ENCODE measurements at regions not wholly inside any gene's neighbourhood (a gene's known extent, or its start where the extent isn't known, plus 50 kb on each side); places are given as distances from the start of the nearest gene placed in this dataset.

DNA sequence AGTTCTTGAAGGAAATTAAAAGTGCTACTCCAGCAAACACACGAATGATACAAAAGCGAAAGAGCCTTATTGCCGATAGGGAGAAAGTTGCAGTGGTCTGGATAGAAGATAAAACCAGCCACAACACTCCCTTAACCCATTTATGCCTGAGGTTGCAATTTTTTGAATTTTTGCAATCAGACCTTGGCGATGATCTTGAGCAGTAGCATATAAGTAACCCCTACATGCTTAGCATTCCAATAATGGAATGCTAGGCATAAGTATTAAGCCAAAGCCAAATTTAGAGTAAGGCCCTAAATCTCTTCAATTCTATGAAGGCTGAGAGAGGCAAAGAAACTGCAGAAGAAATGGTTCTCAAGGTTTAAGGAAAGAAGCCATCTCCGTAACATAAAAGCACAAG is 153.5 kb downstream of the SLC28A3 start:
- DNase-seq, result no peak

DNA sequence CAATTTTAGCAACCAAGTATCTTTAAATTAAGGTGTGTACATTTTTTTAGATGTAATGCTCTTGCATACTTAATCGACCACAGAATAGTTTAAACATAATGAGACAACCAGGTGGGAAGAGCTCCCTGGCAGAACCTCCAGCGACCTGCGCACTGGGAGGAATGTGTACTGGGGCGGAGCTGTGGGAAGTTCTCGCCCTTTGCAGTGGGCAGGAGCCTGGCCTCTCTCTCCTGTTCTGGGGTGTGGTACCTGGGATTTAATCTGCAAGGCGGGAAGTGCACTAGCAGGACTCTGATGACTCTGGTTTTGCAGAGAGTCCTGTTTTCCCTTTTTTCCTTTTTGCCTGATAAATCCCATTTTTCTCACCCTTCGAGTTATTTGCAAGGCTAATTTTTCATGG is 150.7 kb downstream of the SLC28A3 start:
- no peak for DNase-seq

DNA sequence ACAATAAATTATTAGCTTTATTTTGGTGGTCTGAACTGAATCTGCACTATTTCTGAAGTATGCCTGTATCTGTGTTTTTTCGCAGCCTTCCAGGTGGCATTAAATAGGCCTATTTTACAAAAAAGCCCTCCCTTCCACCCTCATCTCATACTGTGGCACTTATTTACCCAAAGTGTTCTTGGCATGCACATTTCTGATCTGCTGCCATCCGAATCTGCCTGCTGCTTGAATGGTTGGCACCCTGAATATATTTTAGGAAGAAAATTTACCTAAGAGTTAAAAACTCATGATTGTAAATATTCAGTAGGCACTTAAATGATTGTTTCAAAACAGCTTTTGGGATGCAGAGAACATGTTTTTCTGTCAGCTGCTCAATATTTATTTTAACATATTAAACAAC is 150.1 kb downstream of the SLC28A3 start:
- DNase-seq, result no peak

DNA sequence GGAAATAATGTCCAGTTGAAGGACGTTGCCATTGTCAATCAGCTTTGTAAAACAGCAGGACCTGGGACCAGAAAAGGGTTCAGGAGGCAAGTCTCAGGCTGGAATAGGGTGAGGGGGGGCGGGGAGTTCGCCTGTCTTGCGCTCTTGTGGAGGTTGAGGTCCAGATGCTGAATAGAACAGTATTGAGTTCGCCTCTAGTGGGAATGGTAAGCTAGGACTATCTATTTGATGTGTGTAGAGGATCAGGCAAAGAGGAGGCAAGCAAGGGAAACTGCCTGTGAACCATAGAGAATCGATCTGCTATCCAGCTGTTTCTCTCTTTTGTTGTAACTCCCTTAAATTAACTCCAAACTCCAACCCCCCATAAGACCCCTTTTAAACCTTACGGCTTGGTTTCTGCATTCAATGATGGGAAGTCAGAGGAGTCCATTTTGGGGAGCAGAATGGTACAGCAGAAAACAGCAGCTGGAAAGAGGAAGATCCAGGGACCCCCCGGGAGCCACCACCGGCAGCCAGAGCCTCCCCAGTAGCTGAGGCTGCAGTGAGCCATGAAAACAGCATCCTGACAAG is 133.7 kb downstream of the SLC28A3 start:
- DNase-seq, result no peak

DNA sequence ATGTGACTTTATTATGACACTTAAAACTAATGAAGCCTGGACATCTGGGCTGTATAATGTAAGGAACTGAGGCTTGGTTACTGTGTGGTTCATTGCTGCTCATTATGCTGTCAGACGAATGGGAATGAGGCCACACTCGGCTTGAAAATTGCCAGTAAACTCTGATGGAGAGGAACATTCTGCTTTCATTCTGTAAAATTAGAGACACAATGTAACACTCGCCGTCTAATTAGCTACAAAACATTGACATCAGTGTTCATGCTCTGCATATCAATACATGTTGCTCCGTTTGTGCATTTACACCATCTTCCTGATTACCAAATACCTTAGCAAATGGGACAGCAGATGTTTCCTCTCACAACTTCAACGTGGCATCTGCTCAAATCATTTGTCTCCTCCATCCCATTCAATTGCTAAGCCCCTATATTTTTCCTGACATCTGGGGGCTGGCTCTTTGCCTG is 133.0 kb downstream of the SLC28A3 start:
- DNase-seq, result no peak

DNA sequence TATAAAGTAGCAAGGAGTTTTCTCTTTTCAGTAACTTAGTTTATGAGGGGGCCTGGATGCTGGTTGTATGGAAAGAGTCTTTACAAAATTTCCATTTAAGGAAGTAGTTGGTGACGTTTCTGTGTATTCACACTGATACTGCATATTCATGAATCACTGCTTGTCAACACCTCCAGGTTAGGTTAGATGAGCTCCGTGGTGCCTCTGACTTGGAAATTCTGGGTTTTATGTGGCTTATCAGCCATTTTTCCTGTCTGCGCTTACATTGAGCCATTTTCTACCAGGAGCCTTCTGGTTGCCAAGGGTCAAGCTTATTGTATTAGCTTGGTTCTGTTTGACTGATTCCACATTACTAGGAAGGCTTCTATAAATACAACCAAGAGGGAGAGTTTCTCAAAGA is 128.3 kb downstream of the SLC28A3 start:
- no peak for DNase-seq

DNA sequence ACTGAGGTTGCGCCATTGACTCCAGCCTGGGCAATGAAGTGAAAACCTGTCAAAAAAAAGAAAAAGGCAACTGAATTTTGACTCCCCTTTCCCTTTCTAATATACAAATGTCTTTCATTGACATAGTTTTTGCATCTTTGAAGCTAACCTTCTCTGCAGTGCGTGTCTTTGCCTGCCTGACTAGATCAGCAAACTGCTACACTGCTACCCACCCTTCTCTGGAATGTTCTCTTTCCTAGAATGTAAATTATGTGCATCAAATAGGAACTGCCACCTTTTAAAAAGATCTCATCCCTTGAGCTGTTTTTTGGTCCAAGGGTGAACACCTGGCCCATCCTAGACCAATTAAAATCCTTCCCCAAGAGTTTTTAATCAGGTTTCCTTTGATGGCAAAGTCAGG is 127.6 kb downstream of the SLC28A3 start:
- no peak for DNase-seq

DNA sequence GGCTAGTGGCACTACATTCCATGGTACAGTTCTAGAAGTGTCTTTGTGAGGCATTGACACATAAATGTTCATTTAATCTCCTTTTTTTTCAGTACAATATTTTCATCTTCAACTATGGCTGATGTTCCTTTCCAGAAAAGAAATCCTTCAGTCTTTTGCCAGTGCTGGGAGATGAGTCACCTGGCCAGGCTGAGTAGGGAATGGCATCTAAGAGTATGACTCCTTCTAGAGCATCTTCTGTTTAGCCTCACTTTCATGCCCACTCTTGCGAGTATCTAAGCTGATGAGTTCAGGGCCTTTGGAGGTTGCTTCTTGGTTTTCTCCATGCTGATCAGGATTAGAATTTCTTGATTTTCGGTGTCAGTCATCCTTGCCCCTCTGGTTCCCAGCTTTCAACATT is 124.4 kb downstream of the SLC28A3 start:
- no peak for DNase-seq

DNA sequence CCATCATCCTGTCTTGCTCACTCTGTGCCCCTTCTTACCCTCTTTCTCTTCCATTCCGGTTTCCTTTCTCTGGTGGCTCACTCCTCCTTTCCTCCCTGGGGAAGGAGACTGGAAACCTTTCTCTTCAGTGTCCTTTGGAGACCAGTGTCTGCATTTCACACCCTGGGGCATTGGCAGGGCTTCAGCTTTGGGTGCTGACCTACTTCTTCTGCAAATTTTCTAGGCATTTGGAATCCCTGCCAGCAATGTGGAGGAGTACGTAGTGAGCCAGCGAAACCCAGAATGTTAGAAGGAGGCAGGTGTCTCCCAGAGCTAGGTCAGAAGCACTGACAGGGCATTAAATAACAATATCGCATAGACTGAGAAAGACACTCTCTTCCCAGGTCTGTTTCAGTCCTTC is 122.2 kb downstream of the SLC28A3 start:
- no peak for DNase-seq

DNA sequence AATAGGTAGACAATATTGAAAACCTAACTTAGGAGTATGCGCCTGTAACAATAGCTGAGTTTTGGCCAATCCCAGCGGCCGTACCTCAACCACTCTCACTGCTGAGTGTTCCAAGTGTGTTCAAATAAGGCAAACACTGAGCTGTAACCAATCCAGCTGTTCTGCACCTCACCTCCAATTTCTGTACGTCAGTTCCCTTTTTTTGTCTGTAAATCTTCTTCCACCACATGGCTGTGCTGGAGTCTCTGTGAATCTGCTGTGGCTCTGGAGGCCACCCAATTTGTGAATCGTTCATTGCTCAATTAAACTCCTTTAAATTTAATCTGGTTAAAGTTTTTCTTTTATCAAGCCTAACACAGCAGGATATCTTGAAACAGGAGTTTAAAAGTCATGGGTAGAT is 116.3 kb downstream of the SLC28A3 start:
- no peak for DNase-seq
